ENCODE measurements at regions not wholly inside any gene's neighbourhood (a gene's known extent, or its start where the extent isn't known, plus 50 kb on each side); places are given as distances from the start of the nearest gene placed in this dataset.

GRCh38 chr5:120228262-120229031 lies 235.7 kb upstream of the PRR16 start:
- DNase-seq (ENCODE audit: low read depth, low spot score): no peak

GRCh38 chr5:120229036-120229435 lies 235.1 kb upstream of the PRR16 start:
- no peak for DNase-seq (ENCODE audit: low read depth, low spot score)

DNA sequence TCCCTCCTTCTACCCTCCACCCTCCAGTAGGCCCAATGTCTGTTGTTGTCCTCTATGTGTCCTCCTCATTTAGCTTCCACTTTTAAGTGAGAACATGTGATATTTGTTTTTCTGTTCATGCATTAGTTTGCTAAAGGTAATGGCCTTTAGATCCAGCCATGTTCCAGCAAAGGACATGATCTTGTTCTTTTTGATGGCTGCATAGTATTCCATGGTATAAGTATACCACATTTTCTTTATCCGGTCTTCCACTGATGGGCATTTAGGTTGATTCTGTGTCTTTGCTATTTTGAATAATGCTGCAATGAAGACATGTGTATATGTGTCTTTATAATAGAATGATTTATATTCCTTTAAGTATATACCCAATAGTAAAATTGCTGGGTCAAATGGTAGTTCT lies 232.5 kb upstream of the PRR16 start:
- DNase-seq (ENCODE audit: low read depth, low spot score): no peak

DNA sequence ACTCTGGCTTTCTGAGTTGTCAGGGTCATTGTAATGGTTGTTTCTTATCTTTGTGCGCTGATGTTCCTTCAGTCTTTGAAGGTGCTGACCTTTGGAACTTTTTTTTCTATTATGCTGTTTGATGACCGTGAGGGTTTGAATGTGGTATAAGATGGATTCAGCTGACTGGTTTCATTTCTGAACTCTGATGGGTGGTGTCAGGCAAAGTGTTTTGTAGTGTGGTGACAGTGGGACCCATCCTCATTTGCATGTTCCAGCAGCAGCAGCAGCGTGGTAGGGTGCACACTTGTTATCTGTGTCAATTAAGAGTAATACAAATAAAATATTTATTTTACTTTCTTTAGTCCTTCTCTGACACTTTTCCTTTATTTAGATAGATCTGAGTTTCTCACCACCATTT lies 227.7 kb upstream of the PRR16 start:
- DNase-seq (ENCODE audit: low read depth, low spot score): no peak

GRCh38 chr5:120239086-120239485 lies 225.0 kb upstream of the PRR16 start:
- DNase-seq (ENCODE audit: low read depth, low spot score): no peak

DNA sequence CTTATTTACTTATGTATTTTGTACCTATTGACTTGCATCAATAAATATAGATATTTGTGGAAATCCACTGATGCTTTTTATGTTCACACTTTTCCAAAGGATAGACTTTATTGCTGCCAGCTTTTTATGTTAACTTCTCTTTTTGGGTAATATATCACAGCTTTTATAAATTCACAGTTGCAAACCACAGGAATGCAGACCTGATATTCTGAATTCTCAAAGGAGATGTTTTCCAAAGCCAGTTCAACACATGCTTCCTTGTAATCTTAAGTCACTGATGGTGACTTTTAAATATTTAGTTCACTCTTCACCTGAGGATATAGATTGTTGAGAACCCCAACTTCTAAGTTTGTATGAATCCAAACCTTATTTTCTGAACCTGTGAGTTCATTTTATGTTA lies 223.4 kb upstream of the PRR16 start:
- DNase-seq (ENCODE audit: low read depth, low spot score): no peak

- DNase-seq (ENCODE audit: low read depth, low spot score): no peak
Observed at GRCh38 chr5:120241400-120241799, 222.7 kb upstream of the PRR16 start.

DNA sequence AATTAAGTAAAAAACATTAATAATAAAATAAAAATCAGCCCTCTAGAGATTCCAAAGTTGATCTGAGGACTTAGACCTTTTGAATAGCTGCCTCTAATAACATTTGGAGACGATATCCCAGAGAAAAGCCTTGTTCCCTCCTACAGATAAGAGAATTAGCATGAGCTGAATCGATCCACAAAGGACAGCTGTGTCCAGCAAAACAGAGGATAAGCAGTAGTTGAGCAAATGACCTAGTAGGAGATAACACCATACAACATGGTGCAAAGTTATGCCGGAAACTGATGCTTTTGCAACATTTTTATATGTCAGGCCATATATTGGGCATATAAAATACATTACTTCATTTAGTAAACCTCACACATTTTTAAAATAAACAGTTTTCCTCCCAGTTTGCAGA lies 212.2 kb upstream of the PRR16 start:
- no peak for DNase-seq (ENCODE audit: low read depth, low spot score)

DNA sequence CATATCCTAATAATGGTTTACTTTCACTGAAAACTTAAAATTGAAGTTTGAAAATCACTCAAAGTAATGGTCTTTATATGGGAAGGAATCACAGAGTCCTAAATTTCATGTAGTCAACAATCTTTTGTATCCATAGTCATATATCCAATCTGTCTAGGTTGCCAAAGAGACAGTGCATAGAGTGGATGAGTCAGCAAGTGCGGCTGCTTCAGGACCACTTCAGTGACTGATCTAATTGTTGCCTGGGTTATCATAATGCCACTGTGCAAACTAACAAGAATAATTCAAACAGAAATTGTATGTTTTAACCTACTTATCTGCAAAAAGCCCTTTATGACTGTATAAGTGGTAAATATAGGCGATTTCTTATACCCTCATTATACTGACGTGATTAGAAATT lies 211.3 kb upstream of the PRR16 start:
- no peak for DNase-seq (ENCODE audit: low read depth, low spot score)

DNA sequence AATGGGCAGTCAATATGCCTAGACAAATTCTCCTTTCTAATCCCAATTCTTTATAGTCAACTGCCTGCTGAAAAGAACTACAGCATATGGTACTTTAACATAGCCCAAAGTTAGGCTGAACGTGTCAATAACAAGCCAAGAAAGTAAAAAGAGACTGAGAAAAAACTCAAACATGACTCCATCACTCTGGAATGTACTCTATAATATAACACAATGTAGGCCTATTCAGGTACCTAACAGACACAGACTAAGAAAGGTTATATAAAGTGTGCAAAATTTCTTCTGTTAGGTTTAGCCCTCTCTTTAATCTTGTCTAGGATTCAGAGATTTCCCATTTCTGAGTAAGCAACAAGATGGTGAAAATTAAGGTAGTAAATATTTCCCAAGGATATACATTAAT lies 209.7 kb upstream of the PRR16 start:
- no peak for DNase-seq (ENCODE audit: low read depth, low spot score)

DNA sequence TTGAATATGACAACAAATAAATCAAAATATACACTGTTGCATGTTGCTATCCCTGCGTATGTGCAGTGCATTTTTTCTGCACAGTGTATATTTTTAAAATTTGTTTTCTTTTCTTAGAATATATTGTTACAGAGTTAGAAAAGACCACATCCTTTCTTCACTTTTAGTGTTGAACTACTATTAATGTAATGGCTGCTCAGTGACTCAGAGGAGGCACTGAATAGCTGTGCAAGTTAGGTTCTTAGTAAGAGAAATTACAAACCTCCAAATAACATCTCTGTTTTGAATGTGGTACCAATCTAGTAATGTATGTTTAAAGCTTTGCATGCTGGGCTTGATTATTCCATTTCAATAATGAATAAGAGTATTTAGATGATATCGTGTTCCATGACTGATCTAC lies 208.9 kb upstream of the PRR16 start:
- no peak for DNase-seq (ENCODE audit: low read depth, low spot score)

GRCh38 chr5:120256376-120256775 lies 207.7 kb upstream of the PRR16 start:
- DNase-seq (ENCODE audit: low read depth, low spot score): no peak

GRCh38 chr5:120257358-120257971 lies 206.6 kb upstream of the PRR16 start:
- DNase-seq (ENCODE audit: low read depth, low spot score): no peak

GRCh38 chr5:120258123-120258522 lies 206.0 kb upstream of the PRR16 start:
- no peak for DNase-seq (ENCODE audit: low read depth, low spot score)

DNA sequence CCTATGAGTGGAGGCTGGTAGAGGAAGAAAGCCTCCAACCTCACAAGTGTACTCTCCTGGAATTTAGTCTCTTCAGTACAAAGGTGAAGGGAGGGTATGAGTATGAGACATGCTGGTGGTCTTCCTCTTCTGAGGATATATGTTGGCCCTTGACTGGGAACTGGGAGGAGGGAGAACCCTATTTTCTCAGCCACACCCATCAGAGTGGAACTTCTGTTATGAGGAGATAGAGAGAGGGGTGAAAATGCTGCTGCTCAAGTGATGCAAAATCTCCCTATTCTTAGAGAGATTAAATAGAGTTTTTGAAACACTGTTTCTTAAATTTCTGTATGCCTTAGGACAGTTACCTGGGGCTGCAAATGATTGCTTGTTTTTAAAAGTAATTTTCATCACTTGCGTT lies 203.4 kb upstream of the PRR16 start:
- DNase-seq (ENCODE audit: low read depth, low spot score): no peak

- DNase-seq (ENCODE audit: low read depth, low spot score): no peak
Observed at GRCh38 chr5:120270498-120270897, 193.6 kb upstream of the PRR16 start.

GRCh38 chr5:120293796-120294195 lies 170.3 kb upstream of the PRR16 start:
- no peak for DNase-seq (ENCODE audit: low read depth, low spot score)

DNA sequence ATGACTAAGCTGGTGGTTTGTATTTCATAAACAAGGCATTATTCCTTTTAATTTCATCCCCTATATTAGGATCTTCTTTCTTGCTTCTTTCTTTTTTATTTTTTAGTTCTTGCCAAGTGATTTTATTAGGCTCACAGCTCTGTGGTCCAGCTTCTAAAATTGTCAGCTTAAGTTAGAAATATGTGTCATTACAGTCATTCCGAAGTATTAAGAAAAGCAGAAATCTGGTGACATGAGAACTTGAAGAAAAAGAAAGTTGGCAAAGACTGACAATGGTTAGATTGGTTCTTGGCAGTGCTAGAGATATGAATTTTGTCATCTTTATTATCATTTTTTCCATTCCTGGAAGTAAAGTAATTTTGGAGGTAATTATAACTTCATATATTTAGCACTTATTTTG lies 166.5 kb upstream of the PRR16 start:
- no peak for DNase-seq (ENCODE audit: low read depth, low spot score)

- DNase-seq (ENCODE audit: low read depth, low spot score): no peak
Observed at GRCh38 chr5:120298981-120299380, 165.1 kb upstream of the PRR16 start.

GRCh38 chr5:120304663-120305062 lies 159.4 kb upstream of the PRR16 start:
- no peak for DNase-seq (ENCODE audit: low read depth, low spot score)

DNA sequence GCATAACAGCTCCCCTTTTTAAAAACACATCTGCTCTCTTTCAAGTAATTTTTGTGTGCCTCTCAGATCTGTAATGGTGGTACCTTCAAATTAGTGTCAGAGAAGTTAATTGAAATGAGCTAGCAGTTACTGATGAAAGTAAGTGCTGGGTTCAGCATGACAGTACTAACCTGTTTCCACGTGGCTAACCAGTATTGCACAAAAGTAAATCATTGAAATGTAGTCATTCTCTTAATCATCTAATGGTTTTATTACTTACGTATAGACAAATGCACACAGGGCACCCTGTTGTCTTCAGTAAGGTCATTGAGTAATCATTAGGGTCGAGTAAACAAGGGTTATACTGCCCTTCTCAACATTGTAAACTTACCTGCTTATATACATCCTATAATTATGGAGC lies 157.8 kb upstream of the PRR16 start:
- DNase-seq (ENCODE audit: low read depth, low spot score): no peak

GRCh38 chr5:120314191-120314590 lies 149.9 kb upstream of the PRR16 start:
- DNase-seq (ENCODE audit: low read depth, low spot score): no peak

GRCh38 chr5:120320626-120321025 lies 143.5 kb upstream of the PRR16 start:
- DNase-seq (ENCODE audit: low read depth, low spot score): no peak

DNA sequence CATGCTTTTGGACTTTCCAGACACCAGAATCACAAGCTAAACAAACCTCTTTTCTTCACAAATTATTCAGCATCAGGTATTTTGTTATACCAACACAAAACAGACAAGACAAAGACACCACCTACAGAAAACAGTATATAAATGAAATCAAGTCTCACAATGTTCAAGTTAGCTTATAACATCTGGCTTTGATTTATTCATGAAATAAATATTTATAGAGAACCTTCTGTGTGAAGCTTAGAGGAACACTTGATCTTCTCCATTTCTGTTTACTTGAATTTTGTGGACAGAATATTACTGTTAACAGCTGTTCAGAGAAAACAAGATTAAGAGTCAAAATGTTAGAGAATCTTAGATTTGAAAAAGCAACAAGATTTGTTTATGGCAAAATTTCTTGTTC lies 137.4 kb upstream of the PRR16 start:
- DNase-seq (ENCODE audit: low read depth, low spot score): no peak
